ENCODE measurements at regions not wholly inside any gene's neighbourhood (a gene's known extent, or its start where the extent isn't known, plus 50 kb on each side); places are given as distances from the start of the nearest gene placed in this dataset.

GRCh38 chr1:181144238-181144637 lies 55.7 kb downstream of the IER5 start:
- TF ChIP-seq CTCF (IDR thresholded peaks at IDR 0.05 in 2 of 3, conservative IDR thresholded peaks at IDR 0.05 in 1 of 3; ENCODE audit: borderline replicate concordance in 1 of 3, insufficient read depth in 1 of 3, low read depth in 2 of 3, low read length in 2 of 3) = no peak
- TF ChIP-seq POLR2AphosphoS5 (IDR thresholded peaks at IDR 0.05; ENCODE audit: low read depth, low read length) = no peak
- TF ChIP-seq JUND (IDR thresholded peaks at IDR 0.05) = no peak
- no peak for TF ChIP-seq ZFX (IDR thresholded peaks at IDR 0.05)
- no peak for TF ChIP-seq CEBPB (IDR thresholded peaks at IDR 0.05; ENCODE audit: low read depth)
- TF ChIP-seq ZNF274 (IDR thresholded peaks at IDR 0.05; ENCODE audit: low read depth, low read length) = no peak
- TF ChIP-seq POLR2A (IDR thresholded peaks at IDR 0.05; ENCODE audit: borderline replicate concordance, extremely low read depth, insufficient read depth, insufficient read length) = no peak
- no peak for TF ChIP-seq EGR1 (IDR thresholded peaks at IDR 0.05; ENCODE audit: low read depth)
- TF ChIP-seq EZH2phosphoT487 (IDR thresholded peaks at IDR 0.05; ENCODE audit: borderline replicate concordance) = no peak
- TF ChIP-seq REST (IDR thresholded peaks at IDR 0.05; ENCODE audit: low read depth) = no peak
